ENCODE measurements at regions not wholly inside any gene's neighbourhood (a gene's known extent, or its start where the extent isn't known, plus 50 kb on each side); places are given as distances from the start of the nearest gene placed in this dataset.

DNA sequence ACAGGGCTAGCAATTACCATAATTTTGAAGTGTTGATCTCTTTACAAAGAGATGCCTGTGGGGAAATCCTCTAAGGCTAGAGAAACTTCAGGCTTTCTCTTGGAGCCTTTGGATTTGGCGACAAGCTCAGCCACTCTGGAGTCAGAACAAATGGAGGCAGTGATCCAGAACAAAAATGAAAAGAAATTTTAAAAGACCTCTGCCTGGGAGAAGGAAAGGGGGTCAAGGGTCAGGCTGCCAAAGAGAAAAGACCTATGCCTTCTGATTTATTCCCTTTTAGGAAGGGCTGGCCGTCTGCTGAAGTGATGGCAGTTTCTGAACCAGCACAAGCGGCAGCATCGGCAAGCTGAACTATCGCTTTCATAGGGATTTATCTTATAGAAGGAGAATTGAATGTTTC, 140.8 kb upstream of the SFRP2 start:
- no peaks in the 10 kb centered on the region for H3K27me3 ChIP-seq (ENCODE audit: control insufficient read depth, insufficient read depth, low read length)
- no peaks in the 10 kb centered on the region for H3K36me3 ChIP-seq (ENCODE audit: control insufficient read depth, insufficient read depth, low read length)
- H3K4me3 ChIP-seq (ENCODE audit: low read depth, low read length) = no peak overlapping the region
- DNase-seq (ENCODE audit: low read depth) (no peak), FAIRE-seq (no peak)
- TF ChIP-seq, protein P1, sequence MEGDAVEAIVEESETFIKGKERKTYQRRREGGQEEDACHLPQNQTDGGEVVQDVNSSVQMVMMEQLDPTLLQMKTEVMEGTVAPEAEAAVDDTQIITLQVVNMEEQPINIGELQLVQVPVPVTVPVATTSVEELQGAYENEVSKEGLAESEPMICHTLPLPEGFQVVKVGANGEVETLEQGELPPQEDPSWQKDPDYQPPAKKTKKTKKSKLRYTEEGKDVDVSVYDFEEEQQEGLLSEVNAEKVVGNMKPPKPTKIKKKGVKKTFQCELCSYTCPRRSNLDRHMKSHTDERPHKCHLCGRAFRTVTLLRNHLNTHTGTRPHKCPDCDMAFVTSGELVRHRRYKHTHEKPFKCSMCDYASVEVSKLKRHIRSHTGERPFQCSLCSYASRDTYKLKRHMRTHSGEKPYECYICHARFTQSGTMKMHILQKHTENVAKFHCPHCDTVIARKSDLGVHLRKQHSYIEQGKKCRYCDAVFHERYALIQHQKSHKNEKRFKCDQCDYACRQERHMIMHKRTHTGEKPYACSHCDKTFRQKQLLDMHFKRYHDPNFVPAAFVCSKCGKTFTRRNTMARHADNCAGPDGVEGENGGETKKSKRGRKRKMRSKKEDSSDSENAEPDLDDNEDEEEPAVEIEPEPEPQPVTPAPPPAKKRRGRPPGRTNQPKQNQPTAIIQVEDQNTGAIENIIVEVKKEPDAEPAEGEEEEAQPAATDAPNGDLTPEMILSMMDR (IDR thresholded peaks at IDR 0.05; ENCODE audit: insufficient read depth, low read length, severe bottlenecking) = no peak

- DNase-seq (ENCODE audit: low read depth) = no peak
- H3K4me3 ChIP-seq (ENCODE audit: low read depth, low read length) = no peak overlapping the region
- FAIRE-seq = no peak
- no peaks in the 10 kb centered on the region for H3K27me3 ChIP-seq (ENCODE audit: control insufficient read depth, insufficient read depth, low read length)
- no peaks in the 10 kb centered on the region for H3K36me3 ChIP-seq (ENCODE audit: control insufficient read depth, insufficient read depth, low read length)
- TF ChIP-seq, protein P1 (IDR thresholded peaks at IDR 0.05; ENCODE audit: insufficient read depth, low read length, severe bottlenecking) = no peak
Measured at GRCh38 chr4:153927451-153927850, 138.6 kb upstream of the SFRP2 start.

DNA sequence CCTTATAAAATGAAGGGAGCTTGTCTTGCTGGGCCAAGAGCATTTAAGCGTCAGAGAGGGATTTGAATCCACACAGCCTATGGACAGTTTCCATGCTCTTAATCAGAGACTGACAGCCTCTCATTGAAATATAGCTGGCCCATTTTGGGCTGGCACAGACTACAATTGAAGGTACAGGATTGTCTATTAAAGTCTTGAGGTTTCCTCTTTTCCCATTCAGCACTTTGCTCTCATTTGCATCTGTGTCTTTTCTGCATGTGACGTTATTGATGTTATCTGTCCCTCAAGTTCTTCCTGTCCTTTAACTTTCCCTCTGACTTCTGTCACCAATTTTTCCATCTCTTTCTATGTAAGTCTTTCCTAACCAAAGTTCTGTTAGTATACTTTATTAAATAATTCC, 133.3 kb upstream of the SFRP2 start:
- DNase-seq (ENCODE audit: low read depth) (no peak), FAIRE-seq (no peak)

GRCh38 chr4:153919667-153920066, 130.8 kb upstream of the SFRP2 start:
- no peak for DNase-seq (ENCODE audit: low read depth)
- Histone ChIP-seq H3K27me3 (ENCODE audit: control insufficient read depth, insufficient read depth, low read length) (no peaks in the 10 kb centered on the region), H3K36me3 (ENCODE audit: control insufficient read depth, insufficient read depth, low read length) (no peaks in the 10 kb centered on the region), H3K4me3 (ENCODE audit: low read depth, low read length) (no peak overlapping the region)
- TF ChIP-seq, protein P1 (IDR thresholded peaks at IDR 0.05; ENCODE audit: insufficient read depth, low read length, severe bottlenecking) = no peak
- FAIRE-seq = no peak

More for the DNA sequence above, 133.3 kb upstream of the SFRP2 start:
- H3K4me3 ChIP-seq (ENCODE audit: low read depth, low read length) = no peak overlapping the region
- no peaks in the 10 kb centered on the region for H3K36me3 ChIP-seq (ENCODE audit: control insufficient read depth, insufficient read depth, low read length)
- TF ChIP-seq, protein P1 (IDR thresholded peaks at IDR 0.05; ENCODE audit: insufficient read depth, low read length, severe bottlenecking) = no peak
- H3K27me3 ChIP-seq (ENCODE audit: control insufficient read depth, insufficient read depth, low read length) = no peaks in the 10 kb centered on the region

DNA sequence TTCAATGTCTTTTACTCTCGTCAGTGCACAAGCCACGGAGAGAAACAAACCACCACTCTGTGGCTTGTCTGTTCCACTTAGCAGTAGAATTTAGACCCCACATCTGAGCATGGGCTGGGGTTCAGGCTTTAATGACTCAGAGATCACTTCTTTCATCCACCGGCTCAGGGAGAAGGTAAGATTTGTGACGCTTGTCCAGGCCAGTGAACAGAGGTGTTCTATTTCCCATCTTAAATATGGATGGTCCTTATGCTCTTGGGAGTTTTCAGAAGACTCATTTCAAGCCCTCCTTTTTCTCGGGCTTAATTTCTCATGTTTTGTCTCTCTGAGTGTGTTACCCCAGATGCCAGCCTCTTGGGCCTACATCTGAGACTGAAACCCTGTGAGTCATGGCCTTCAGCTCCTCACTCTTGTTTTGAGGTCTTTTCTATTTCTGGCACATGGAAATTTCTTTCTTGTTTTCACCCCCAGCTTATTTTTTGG, 127.4 kb upstream of the SFRP2 start:
- FAIRE-seq = no peak
- Histone ChIP-seq H3K27me3 (ENCODE audit: control insufficient read depth, insufficient read depth, low read length) (no peaks in the 10 kb centered on the region), H3K36me3 (ENCODE audit: control insufficient read depth, insufficient read depth, low read length) (no peaks in the 10 kb centered on the region)

DNA sequence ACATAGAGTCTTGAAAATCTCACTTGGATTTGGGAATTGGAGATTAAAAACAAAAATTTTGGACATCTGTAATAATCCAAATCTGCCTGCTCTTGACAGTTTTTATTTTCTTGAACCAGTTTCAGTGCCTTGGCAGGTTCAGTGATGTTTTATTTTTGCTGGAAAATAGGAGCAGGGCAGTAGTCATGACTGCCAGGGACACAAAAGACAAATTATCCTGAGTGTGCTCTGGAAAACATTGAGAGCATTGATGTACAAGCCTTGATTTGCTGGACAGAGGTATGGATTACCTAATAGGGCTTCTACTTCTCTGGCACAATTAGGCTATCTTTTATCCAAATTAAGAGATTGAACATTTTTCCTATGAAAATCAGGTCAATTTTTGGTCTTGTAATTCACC, 123.4 kb upstream of the SFRP2 start:
- Histone ChIP-seq H3K27me3 (ENCODE audit: control insufficient read depth, insufficient read depth, low read length) (no peaks in the 10 kb centered on the region), H3K4me3 (ENCODE audit: low read depth, low read length) (no peak overlapping the region), H3K36me3 (ENCODE audit: control insufficient read depth, insufficient read depth, low read length) (no peaks in the 10 kb centered on the region)
- DNase-seq (ENCODE audit: low read depth) (no peak), FAIRE-seq (no peak)
- TF ChIP-seq, protein P1 (IDR thresholded peaks at IDR 0.05; ENCODE audit: insufficient read depth, low read length, severe bottlenecking) = no peak

More for the DNA sequence above, 127.4 kb upstream of the SFRP2 start:
- H3K4me3 ChIP-seq (ENCODE audit: low read depth, low read length) = no peak overlapping the region
- TF ChIP-seq, protein P1 (IDR thresholded peaks at IDR 0.05; ENCODE audit: insufficient read depth, low read length, severe bottlenecking) = no peak
- DNase-seq (ENCODE audit: low read depth) = no peak
